ENCODE measurements at regions not wholly inside any gene's neighbourhood (a gene's known extent, or its start where the extent isn't known, plus 50 kb on each side); places are given as distances from the start of the nearest gene placed in this dataset.
"Not testable (repeated sequence)": the region's sequence is repeated elsewhere in the genome, so short reads cannot be mapped to it uniquely, and the experiment has no call there.

DNA sequence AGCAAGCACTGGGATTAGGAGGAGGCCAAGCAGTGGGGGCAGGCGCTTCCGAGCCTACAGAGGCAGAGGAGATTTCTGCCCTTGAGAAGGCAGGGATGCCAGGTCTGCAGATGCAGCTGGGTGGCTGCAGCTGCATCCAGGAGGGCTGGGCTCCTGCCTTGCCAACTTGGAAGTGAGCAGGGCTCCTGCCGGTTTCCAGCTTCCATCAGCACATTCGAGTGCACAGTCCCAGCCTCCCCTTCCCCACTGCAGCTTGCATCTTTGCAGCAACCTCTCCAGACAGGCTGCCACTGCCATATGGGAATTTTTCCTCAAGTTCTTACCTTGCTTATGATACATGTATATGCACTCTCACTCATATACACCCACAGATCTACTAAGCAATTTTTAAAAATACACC is 1234.3 kb upstream of the B3GALT2 start:
- DNase-seq (ENCODE audit: low read depth) = no peak

DNA sequence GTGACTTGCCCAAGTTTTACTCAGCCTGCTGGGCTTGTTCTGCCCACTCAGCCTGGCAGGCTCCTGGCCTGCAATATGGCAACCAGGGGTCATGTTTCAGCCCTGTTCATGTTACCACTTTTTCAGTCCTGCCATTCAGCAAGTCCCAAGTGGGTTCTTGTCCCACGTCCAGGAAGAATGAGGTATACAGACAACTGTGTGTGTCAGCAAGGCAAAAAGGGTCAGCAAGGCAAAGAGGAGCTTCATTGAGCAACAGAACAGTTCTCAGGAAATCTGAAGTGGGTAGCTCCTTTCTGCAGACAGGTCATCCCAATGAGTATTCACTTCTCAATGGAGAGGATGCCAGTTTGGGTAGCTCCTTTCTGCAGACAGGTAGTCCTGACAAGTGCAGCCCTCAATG is 1233.3 kb upstream of the B3GALT2 start:
- DNase-seq (ENCODE audit: low read depth) = no peak

DNA sequence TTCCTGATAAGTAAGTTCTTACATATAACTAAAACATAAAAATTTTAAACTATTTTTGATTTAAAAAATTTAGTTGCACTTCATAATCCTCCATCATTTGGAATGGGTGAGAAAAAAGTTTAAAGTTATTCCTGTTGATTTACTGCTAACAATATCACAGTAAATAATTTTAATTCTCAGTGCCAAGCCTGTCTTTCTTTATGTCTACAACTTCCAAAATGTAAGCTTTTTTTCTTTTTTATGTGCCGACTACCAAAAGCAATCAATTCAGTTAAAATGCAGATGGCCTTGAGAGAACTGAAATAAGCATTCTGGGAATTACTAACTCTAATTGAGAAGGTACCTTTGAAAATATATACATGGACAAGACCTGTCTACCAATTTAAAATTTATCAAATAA is 1224.3 kb upstream of the B3GALT2 start:
- no peak for DNase-seq (ENCODE audit: low read depth)

DNA sequence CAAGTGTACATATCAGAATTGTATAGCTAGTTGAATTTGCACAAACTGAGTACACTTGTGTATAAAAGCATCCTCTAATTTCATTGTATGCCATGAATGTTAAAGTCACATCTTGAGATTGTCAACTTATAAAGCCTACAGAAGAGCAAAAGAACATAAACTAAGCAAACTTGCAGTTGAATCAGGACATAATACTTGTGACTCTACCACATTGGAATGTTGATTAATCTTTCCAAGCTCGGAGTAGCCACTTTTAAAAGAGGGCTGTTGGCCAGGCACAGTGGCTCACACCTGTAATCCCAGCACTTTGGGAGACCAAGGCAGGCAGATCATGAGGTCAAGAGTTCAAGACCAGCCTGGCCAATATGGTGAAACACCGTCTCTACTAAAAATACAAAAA is 1220.8 kb upstream of the B3GALT2 start:
- DNase-seq (ENCODE audit: low read depth) = not testable (repeated sequence)

DNA sequence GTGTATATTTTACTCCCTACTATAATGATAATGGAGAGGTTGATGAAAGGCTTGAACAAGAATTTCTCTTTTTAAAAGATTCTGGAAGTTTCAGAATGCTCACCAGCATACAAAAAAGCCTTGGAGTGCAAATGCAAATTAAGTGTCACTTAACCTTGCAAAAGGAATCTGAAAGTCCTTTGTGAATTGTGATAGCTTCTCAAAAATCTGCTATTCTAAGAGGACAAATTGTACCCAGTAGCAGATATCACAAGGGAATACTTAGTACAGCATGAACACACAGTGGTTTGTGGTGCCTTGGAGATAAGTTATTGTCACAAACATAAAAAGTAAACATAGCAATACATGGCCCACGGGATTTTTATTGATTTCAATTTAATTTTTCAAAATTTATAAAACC is 1208.3 kb upstream of the B3GALT2 start:
- DNase-seq (ENCODE audit: low read depth) = no peak

DNA sequence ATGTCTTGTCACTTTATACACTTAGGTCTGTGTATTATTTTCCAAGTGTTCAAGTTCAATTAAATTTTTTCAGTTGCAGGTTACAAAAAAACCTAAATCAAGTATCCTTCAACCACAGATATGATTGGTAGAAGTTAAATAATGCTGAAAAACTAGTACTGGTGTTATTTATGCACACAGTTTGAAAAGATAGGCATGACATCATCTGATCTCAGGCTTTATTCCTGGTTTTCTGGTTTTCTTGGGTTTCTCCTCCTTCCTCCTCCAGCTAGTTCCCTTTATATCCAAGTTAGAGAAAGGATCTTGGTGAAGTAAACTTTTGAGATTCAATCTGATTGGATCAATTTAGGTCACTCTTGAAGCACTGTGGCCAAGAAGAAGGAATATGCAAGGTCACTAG is 1201.1 kb upstream of the B3GALT2 start:
- no peak for DNase-seq (ENCODE audit: low read depth)

DNA sequence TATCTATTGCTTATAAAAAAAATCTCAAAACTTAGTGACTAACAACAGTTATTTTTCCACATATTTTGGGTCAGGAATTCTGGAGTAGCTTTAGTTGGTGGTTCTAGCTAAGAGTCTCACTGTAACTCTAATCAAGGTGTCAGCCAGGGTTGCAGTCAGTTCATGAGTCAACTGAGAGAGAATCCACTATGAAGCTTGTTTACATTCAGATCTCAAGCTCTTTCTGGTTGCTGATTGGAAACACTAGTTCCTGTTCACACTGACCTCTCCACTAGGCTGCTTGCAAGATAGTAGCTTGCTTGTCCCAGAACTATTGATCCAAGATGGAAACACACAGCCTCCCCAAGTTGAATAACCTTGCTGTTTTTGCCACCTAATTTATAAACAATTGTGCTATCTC is 1192.1 kb upstream of the B3GALT2 start:
- no peak for DNase-seq (ENCODE audit: low read depth)

DNA sequence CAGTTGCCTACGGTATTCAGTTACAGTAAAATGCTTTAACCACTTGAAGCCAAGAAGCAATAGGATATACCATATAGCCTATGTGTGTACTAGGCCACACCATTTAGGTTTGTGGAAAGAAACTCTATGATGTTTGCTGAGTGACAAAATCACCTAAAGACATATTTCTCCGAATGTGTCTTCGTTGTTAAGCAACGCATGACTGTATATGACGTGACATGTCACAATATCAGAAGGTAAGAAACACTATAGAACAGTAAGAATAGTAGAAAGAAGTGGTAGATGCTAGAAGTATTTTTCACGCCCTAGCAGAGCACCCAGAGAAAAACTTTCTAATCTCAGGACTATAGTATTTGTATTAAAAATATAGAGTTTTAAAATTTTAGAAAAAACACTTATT is 1188.2 kb upstream of the B3GALT2 start:
- DNase-seq (ENCODE audit: low read depth) = no peak

DNA sequence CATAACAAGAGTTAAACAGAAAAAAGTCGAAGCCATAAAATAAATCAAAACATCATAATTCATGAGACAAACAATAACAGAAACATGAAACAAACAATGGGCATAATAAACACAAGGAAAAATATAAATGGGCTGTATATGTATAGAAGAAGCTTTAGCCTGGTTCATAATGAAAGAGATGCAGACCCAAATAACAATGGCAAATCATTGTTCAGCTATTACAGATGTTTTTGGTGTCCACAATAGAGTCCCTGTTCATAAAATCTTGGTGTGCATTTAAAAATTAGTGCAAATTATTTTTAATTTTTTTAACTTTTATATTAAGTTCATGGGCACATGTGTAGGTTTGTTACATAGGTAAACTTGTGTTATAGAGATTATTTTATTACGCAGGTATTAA is 1185.9 kb upstream of the B3GALT2 start:
- no peak for DNase-seq (ENCODE audit: low read depth)

DNA sequence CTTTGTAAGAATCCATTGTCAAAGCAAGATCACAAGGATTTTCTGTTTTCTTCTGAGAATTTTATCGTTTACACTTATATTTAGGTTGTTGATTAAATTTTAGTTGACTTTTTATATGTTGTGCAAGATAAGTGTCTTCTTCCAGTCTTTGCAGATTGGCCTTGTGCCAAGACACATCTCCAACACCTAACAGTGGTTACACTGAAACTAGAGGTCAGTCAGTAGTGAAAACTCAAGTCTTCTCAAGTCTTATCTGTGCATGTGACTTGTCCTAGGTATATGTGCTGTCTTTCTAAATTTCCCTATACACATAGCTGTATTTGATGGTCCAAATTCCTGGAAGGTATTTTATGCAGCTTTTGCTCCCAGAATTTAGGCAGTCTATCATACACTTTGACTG is 1183.2 kb upstream of the B3GALT2 start:
- no peak for DNase-seq (ENCODE audit: low read depth)

DNA sequence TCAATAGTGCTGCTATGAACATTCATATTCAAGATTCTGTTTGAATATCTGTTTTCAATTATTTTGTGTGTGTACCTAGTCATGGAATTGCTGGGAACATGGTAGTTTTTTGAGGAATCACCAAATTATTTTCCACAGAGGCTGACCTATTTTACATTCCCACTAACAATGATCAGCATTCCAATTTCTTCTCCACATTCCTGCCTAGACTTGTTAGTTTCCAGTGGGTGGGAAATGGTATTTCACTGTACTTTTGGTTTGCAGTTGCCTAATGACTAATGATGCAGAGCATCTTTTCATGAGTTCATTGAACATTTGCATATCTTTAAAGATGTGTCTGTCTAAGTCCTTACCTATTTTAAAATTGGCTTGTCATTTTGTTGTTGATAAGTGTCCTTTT is 1182.6 kb upstream of the B3GALT2 start:
- no peak for DNase-seq (ENCODE audit: low read depth)

DNA sequence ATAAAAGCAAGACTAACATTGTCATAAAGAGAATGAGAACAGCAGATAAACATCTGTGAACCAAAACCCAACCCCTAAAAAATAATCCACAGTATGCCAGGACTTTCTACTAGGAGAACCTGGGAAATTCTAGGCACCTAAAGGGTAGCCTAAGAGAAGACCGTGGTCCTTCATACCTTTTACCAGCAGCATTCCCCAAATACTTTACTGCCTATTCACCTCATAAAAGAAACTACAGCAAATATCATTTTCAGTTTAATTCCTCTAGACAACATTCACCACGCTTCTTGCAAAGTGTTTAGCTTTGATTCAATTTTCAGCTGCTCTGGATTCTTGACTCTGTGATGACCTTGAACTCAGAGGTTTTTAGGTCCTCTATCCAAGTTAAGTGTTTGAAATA is 1180.7 kb upstream of the B3GALT2 start:
- no peak for DNase-seq (ENCODE audit: low read depth)

DNA sequence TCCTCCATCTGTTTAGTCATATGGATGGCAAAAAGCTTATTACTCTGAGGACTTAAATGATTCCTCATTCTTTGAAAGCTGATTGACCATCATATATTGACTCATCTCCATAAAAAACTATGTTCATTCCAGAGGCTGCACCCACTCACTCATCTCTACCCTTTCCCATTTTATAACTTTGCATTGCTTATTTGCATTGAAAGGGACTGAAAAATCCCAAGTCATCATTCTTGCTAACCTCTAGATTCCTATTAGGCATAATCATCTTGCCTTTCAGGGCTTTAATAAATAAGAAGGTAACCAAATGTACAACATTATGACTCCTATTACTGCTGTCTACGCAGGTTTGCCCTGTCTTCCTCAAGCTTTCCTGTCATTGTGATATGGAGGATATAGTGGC is 1180.3 kb upstream of the B3GALT2 start:
- DNase-seq (ENCODE audit: low read depth) = no peak

DNA sequence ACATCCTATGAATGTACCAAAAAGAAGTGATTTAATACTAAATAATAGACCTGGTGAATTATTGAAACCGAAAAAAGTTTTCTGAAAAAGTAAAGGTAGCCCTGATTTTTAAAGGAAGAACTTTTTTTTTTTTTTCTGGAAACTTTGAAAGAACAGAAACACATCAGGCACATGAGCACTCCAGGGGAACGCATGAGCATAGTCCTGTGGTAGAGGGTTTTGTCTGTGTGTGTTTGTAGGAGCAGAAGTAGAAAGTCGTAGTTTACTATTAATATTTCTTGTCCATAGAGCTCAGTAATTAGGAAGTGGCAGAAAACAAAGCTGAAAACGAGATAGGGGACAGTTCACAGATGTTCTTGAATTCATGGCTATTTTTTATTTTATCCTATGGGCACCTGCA is 1175.9 kb upstream of the B3GALT2 start:
- DNase-seq (ENCODE audit: low read depth) = no peak

DNA sequence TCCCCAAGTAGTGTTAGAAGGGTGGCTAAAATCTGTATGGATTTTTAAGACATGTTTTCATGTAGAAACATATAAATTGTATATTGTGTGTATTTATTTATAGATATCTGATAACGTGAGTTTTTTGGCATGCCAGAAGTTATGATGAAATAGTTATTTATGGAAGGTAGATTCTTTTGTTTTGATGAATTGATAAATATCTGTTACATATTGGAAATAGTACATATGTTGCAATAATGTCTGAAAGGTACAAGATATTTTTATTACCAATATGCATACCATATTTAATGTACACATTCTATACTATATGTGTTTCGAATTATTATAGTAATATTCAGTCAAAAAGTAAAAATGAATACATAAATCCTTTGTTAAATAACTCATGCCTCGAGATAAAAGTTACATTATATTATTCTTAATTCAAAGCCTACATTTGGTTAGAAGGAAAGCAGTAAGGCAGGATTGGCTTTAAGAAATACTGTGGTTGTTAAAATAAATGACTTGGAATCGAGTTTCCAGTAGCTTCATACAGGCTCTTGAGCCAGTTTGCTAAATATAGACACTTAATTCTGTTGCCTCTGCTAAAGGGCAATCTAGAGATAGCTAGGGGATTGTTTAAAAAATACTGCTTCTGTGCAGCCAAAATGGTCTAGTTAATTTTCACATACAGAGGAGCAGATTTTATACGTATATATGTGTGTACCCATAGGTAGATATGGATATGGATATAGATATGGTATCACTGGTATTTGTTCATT is 1175.1 kb upstream of the B3GALT2 start:
- DNase-seq (ENCODE audit: low read depth) = no peak

DNA sequence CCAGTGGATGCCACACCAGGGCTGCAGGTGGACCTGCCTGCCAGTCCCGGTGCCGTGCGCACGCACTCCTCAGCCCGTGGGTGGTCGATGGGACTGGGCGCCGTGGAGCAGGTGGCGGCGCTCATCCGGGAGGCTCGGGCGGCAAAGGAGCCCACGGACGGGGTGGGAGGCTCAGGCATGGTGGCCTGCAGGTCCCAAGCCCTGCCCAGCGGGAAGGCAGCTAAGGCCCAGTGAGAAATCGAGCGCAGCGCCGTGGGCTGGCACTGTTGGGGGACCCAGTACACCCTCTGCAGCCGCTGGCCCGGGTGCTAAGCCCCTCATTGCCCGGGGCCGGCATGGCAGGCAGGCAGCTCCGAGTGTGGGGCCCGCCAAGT is 1171.8 kb upstream of the B3GALT2 start:
- no peak for DNase-seq (ENCODE audit: low read depth)

DNA sequence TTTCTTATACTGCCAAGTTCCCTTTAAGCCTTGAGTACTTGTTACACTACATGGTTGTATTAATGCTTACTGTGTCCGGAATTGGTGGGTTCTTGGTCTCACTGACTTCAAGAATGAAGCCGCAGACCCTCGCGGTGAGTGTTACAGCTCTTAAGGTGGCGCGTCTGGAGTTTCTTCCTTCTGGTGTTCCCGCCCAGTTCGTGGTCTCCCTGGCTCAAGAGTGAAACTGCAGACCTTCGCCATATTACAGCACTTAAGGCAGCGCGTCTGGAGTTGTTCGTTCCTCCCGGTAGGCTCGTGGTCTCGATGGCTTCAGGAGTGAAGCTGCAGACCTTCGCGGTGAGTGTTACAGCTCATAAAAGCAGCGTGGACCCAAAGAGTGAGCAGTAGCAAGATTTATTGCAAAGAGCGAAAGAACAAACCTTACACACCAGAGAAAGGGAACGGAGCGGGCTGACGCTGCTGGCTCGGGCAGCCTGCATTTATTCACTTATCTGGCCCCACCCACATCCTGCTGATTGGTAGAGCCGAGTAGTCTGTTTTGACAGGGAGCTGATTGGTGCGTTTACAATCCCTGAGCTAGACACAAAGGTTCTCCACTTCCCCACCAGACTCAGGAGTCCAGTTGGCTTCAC is 1171.3 kb upstream of the B3GALT2 start:
- not testable (repeated sequence) for DNase-seq (ENCODE audit: low read depth)

DNA sequence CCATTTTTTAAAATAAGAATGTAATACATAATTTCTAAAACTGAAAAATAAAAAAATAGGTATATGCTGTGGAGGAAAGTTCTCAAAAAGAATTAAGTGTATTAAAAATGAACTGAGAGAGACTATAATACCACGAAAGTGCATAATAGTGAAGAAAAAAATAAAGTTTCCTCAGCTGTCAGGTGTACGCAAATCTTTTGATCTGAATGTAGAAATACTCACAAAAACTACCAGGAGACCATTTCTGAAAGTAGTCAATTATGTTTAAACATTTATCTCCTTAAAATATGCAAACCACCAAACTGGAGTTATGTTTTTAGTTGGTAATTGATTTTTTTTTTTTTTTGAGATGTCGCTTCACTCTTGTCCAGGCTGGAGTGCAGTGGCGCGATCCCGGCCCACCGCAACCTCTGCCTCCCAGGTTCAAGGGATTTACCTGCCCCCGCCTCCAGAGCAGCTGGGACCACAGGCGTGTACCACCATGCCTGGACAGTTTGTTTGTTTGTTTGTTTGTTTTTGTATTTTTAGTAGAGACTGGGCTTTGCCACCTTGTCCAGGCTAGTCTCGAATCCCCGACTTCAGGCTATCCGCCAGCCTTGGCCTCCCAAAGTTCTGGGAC is 1169.2 kb upstream of the B3GALT2 start:
- DNase-seq (ENCODE audit: low read depth) = no peak

DNA sequence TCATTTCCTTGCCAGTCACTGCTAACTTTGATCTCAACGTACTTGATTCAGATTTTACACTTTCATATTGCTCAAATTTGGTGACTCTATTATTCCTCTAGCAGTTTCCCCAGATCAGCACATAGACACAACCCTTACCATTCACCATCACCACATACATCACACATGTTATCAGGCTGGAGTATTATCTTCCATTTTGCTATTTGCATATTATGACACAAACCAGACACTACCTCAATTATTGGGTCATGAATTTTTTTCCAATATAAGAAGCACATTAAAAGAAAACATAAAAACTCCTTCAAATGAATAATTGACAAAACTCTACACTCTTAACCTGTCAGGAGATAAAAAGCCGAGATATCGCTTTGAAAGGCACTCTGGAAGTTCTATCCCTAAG is 1166.7 kb upstream of the B3GALT2 start:
- DNase-seq (ENCODE audit: low read depth) = no peak

DNA sequence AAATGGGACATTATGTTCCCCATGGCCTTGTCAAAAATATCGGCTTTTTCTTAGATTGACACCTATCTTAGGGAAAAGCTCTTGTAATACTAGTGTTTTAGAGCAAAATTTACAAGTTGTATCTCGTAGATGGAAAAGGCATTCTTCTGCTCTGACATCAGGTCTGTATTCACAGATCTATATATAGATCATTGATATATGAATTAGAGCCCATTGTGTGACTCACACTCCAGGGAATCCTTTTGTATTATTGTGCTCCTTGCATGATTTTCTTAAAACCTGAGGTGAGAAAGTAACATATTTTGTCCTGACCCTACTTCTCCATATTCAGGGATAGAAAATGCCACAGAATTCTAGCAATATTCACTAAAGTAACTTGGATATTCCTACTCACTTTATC is 1160.8 kb upstream of the B3GALT2 start:
- DNase-seq (ENCODE audit: low read depth) = no peak

DNA sequence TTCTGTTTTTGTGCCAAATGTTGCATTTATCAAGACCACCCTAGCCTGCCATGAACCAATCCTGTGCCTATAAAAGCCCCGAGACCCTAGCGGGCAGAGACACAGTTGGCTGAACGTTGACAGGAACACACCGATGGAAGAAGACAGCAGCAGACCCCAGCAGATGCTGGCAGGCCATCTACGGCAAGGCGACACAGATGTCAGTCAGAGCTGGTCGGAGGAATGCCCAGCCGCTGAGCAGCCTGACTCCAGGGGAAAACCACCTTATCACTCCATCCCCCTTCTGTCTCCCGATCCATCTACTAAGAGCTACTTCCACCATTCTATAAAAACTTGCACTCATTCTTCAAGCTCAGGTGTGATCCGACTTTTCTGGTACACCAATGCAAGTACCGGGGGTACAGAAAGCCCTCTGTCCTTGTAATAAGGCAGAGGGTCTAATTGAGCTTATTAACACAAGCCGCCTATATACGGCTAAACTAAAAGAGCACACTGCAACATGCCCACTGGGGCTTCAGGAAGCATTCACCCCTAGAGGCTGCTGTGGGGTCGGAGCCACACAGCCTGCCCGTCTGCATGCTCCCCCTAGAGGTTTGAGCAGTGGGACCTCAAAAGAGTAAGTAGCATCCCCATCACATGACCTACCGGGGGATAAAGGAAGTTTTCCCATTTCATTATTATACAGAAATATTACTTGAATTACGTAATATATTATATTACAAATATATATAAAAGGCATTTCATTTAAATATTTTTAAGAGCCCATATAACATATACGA is 1156.3 kb upstream of the B3GALT2 start:
- DNase-seq (ENCODE audit: low read depth) = no peak

DNA sequence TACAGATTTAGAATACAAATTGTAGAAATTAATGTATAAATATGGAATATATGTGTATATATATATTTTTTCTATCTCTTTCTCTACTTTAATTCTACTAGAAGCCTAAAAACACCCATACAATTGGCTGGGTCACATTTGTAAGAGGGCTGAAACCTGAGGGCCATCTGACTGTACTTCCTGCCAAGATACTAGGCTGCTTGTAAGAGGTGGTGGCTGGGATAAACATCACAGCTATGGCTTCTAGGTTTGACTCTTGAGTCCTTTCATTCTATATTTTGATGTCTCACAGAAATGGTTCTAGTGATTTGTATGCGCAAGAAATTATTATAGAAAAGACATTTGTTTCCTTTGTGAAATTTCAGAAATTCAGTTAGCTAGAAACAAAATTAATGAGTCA is 1155.2 kb upstream of the B3GALT2 start:
- no peak for DNase-seq (ENCODE audit: low read depth)

DNA sequence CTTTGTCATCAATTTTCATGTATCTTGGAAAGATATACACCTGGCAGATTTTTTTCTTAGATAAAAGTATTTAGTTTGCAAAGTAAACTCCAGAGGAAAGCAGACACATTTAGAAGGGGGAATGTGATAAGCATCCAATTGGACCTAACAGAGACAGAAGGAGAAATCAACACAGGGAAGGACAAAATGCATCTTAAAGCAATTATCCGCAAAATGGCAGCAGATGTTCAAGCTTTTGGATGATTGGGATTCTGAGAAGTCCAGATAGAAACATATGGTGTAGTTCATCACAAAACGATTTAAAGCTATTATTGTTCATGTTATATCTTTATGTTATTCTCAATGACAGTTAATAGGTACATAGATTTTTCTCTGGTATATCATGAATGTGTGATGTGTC is 1153.1 kb upstream of the B3GALT2 start:
- no peak for DNase-seq (ENCODE audit: low read depth)
